SK-N-SH (cell line): ENCODE measurements at regions not wholly inside any gene's neighbourhood (a gene's known extent, or its start where the extent isn't known, plus 50 kb on each side); places are given as distances from the start of the nearest gene placed in this dataset.

Source experiments
- CTCF ChIA-PET: fragments of 300-600, 350-600 bp; formaldehyde crosslinking; extraction: SDS; loops from one replicate; lab custom pipeline; 2021; lab: Yijun Ruan, JAX
- POLR2A ChIA-PET: fragments of 350-600 bp; sonication (Branson Sonifier 250); formaldehyde crosslinking; extraction: SDS; loops from one replicate; lab custom pipeline; 2020; ENCODE audit warnings: antibody characterized with exemption, inconsistent platforms; lab: Yijun Ruan, JAX
- DNase-seq: peaks from one replicate; pipeline ENCODE4 v3.0.0; 2012
- H2AFZ ChIP-seq: fragments of 200-600 bp; sonication (generic); 2 replicates; pipeline ENCODE4 v1.8.1; 2016; ENCODE audit warnings: antibody characterized with exemption, mild to moderate bottlenecking, low read depth
- H3F3A ChIP-seq: fragments of 200-600 bp; sonication (generic); replicated peaks from 2 replicates; pipeline ENCODE3; 2016; ENCODE audit warnings: antibody characterized with exemption, mild to moderate bottlenecking; ENCODE audit not compliant: insufficient read depth
- H3K27ac ChIP-seq, 2 experiments: fragments of 200-500 bp in 1 of 2; fragments of 200-600 bp in 1 of 2; sonication (Bioruptor generic) in 1 of 2; sonication (generic), shearing (Covaris generic) in 1 of 2; 2 replicates each; pipeline versions ENCODE4 v1.5.1 to v1.6.1; 2014 to 2016; ENCODE audit warnings: low read depth in 2 of 2, inconsistent platforms in 1 of 2, low read length in 1 of 2, mild to moderate bottlenecking in 1 of 2, mixed read lengths in 1 of 2
- H3K27me3 ChIP-seq: fragments of 200-600 bp; sonication (generic), shearing (Covaris generic); 2 replicates; pipeline ENCODE4 v1.6.1; 2016; ENCODE audit warnings: mixed run types; ENCODE audit not compliant: insufficient read depth
- H3K36me3 ChIP-seq, 2 experiments: fragments of 200-500 bp in 1 of 2; fragments of 200-600 bp in 1 of 2; sonication (Bioruptor generic) in 1 of 2; sonication (generic) in 1 of 2; replicated peaks in 1 of 2; 2 replicates each; pipeline versions ENCODE3 to v1.5.1; 2014 to 2016; ENCODE audit warnings: low read length in 1 of 2, mild to moderate bottlenecking in 1 of 2; ENCODE audit not compliant: insufficient read depth in 2 of 2, control insufficient read depth in 1 of 2
- H3K4me1 ChIP-seq, 2 experiments: fragments of 200-500 bp in 1 of 2; fragments of 200-600 bp in 1 of 2; sonication (Bioruptor generic) in 1 of 2; sonication (generic), shearing (Covaris generic) in 1 of 2; 2 replicates each; pipeline versions ENCODE4 v1.5.1 to v1.6.1; 2014 to 2016; ENCODE audit warnings: low read depth in 1 of 2, low read length in 1 of 2, mixed run types in 1 of 2; ENCODE audit not compliant: insufficient read depth in 2 of 2, control insufficient read depth in 1 of 2
- H3K4me2 ChIP-seq: fragments of 200-600 bp; sonication (generic), shearing (Covaris generic); 2 replicates; pipeline ENCODE4 v1.6.1; 2017; ENCODE audit warnings: mixed run types
- H3K4me3 ChIP-seq, 2 experiments: fragments of 200-500 bp in 1 of 2; fragments of 200-600 bp in 1 of 2; sonication (Bioruptor generic) in 1 of 2; sonication (generic), shearing (Covaris generic) in 1 of 2; 2 replicates each; pipeline versions ENCODE4 v1.5.1 to v1.8.1; 2014 to 2016; ENCODE audit warnings: low read depth in 2 of 2, inconsistent platforms in 1 of 2, low read length in 1 of 2, mild to moderate bottlenecking in 1 of 2, mixed read lengths in 1 of 2, moderate library complexity in 1 of 2
- H3K79me2 ChIP-seq: fragments of 200-600 bp; sonication (generic); 2 replicates; pipeline ENCODE4 v1.8.1; 2017; ENCODE audit warnings: mild to moderate bottlenecking; ENCODE audit not compliant: insufficient read depth
- H3K9ac ChIP-seq: fragments of 200-600 bp; sonication (generic); 2 replicates; pipeline ENCODE4 v1.6.1; 2017; ENCODE audit warnings: mixed run types
- H3K9me2 ChIP-seq: fragments of 200-600 bp; sonication (generic); 2 replicates; pipeline ENCODE4 v1.6.1; 2017; ENCODE audit warnings: mixed run types
- H3K9me3 ChIP-seq: fragments of 200-600 bp; sonication (generic); 2 replicates; pipeline ENCODE4 v1.6.1; 2017; ENCODE audit warnings: mixed run types, mild to moderate bottlenecking, moderate library complexity
- H4K20me1 ChIP-seq: fragments of 200-600 bp; sonication (generic); 2 replicates; pipeline ENCODE4 v1.6.1; 2017; ENCODE audit warnings: mild to moderate bottlenecking, mixed run types; ENCODE audit not compliant: insufficient read depth
- CTCF ChIP-seq: fragments of 200-600 bp; sonication (generic); IDR thresholded peaks from 2 replicates; pipeline ENCODE4 v1.6.1; 2017; ENCODE audit warnings: antibody characterized with exemption, mild to moderate bottlenecking, moderate library complexity
- FOSL2 ChIP-seq: IDR thresholded peaks from 2 replicates; pipeline ENCODE4 v1.4.0; 2012; ENCODE audit warnings: low read depth, mild to moderate bottlenecking, moderate library complexity, borderline replicate concordance
- MXI1 ChIP-seq: IDR thresholded peaks from 2 replicates; pipeline ENCODE4 v1.6.1; 2012; ENCODE audit warnings: mild to moderate bottlenecking, low read depth, low read length, improper control_type of control experiment
- POLR2AphosphoS5 ChIP-seq: IDR thresholded peaks from 2 replicates; pipeline ENCODE4 v1.6.1; 2012; ENCODE audit warnings: low read depth, low read length
- RAD21 ChIP-seq: IDR thresholded peaks from 2 replicates; pipeline ENCODE4 v1.6.1; 2012; ENCODE audit warnings: mild to moderate bottlenecking, low read length
- TCF12 ChIP-seq: IDR thresholded peaks from 2 replicates; pipeline ENCODE4 v1.4.0; 2012
- USF2 ChIP-seq: fragments of 150-350 bp; IDR thresholded peaks from 2 replicates; pipeline ENCODE4 v1.6.1; 2017; ENCODE audit warnings: antibody characterized with exemption, low read length, low read depth, borderline replicate concordance
- WGBS: methylation state at CpG from one replicate; pipeline ENCODE4 v1.1.6; 2017; ENCODE audit warnings: low lambda C conversion rate; 5-methylcytosine and 5-hydroxymethylcytosine counted together
- TF ChIP-seq, protein P1 (sequence below): IDR thresholded peaks from 2 replicates; pipeline ENCODE4; 2012

DNA sequence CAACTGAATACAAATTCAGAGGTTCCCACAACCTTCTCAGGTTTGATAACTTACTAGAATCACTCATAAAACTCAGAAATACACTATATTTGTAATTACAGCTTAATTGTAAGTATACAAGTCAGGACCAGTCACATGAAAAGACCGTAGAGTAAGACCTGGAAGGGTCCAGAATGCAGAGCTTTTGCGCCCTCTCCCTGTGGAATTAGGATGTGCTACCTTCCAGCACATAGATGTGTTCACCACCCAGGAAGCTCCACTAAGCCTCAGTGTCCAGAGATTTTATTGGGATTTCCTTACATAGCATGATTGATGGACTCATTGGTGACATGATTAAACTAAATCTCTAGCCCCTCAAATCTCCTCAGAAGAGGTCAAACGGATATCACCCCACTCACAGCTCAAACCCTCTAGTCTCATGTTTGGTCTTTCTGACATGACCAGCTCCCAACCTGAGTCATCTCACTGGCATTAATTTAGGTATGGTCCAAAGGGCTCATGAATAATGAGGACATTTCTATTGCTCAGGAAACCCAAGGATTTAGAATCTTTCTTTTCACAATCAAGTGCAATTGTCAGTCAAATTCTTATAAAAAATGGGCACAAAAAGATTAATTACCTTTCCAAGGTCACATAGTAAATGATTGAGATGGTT is 77.2 kb upstream of the UBASH3B start:
- no peak overlapping the region for H3K27ac ChIP-seq
- no peaks in the 10 kb centered on the region for H3K9me2 ChIP-seq
- H3F3A ChIP-seq: peaks cover 10% of the 10 kb centered on the region
- peaks cover 0 to 2% of the 10 kb centered on the region in 2 experiments; a peak in 1 of 4 replicates for H3K4me1 ChIP-seq
- H3K4me2 ChIP-seq: no peak overlapping the region
- H4K20me1 ChIP-seq: no peaks in the 10 kb centered on the region
- no peaks in the 10 kb centered on the region for H3K36me3 ChIP-seq
- H3K27me3 ChIP-seq: no peaks in the 10 kb centered on the region
- DNase-seq: no peak
- ChIA-PET POLR2A (no interaction called here), CTCF (interaction anchor here (0.7 to 2.1 kb wide), 10 partner anchors 8 to 923 kb away, joined by 3 to 7 read pairs (median 3); no protein-coding TSS in a partner anchor)
- no peaks in the 10 kb centered on the region for H3K9me3 ChIP-seq
- H3K9ac ChIP-seq: no peak overlapping the region
- H2AFZ ChIP-seq: no peak overlapping the region
- no peaks in the 10 kb centered on the region for H3K79me2 ChIP-seq
- TF ChIP-seq CTCF (peak; percentile 36), MXI1 (no peak), RAD21 (peak; percentile 34), USF2 (no peak)
- TF ChIP-seq, protein P1, sequence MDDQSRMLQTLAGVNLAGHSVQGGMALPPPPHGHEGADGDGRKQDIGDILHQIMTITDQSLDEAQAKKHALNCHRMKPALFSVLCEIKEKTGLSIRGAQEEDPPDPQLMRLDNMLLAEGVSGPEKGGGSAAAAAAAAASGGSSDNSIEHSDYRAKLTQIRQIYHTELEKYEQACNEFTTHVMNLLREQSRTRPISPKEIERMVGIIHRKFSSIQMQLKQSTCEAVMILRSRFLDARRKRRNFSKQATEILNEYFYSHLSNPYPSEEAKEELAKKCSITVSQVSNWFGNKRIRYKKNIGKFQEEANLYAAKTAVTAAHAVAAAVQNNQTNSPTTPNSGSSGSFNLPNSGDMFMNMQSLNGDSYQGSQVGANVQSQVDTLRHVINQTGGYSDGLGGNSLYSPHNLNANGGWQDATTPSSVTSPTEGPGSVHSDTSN: no peak
- no peak overlapping the region for H3K4me3 ChIP-seq
- WGBS: 76% methylated on average over 3 of the region's 3 CpGs

DNA sequence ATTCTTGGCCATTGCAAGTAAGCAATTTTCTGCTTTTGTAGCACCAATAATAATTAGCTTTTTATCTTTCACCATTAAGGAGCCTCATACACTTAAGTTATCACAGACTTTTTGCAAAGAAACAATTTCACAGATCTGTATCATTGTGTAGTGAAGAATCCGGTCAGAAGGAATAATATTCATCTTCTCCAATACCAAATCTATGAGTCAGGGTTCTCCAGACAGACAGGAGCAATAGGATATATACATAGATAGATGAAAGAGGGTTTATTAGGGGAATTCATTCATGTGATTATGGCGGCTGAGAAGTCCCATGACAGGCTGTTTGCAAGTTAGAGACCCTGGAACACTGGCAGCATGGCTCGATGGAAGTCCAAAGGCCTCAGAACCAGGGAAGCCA is 82.9 kb upstream of the UBASH3B start:
- Histone ChIP-seq H3K9me3 (no peaks in the 10 kb centered on the region), H3K9ac (no peak overlapping the region), H3K79me2 (no peaks in the 10 kb centered on the region), H3K27ac (no peak overlapping the region), H3K4me1 (no peaks in the 10 kb centered on the region), H3K36me3 (no peaks in the 10 kb centered on the region), H3K4me2 (no peak overlapping the region), H2AFZ (no peak overlapping the region), H3K4me3 (no peak overlapping the region), H3K9me2 (no peaks in the 10 kb centered on the region), H4K20me1 (no peaks in the 10 kb centered on the region), H3K27me3 (no peaks in the 10 kb centered on the region), H3F3A (peaks cover 3% of the 10 kb centered on the region)
- CTCF ChIA-PET: no interaction called here
- TF ChIP-seq FOSL2: peak; percentile 23; the same call in 1 of the 2 replicates
- TF ChIP-seq RAD21: no peak
- TF ChIP-seq TCF12: no peak
- no peak for TF ChIP-seq POLR2AphosphoS5
- POLR2A ChIA-PET: no interaction called here
- DNase-seq: no peak
- 38% methylated on average over 3 of the region's 3 CpGs for WGBS
